SK-MEL-5 (cell line): ENCODE measurements at regions not wholly inside any gene's neighbourhood (a gene's known extent, or its start where the extent isn't known, plus 50 kb on each side); places are given as distances from the start of the nearest gene placed in this dataset.
"Not testable (repeated sequence)": the region's sequence is repeated elsewhere in the genome, so short reads cannot be mapped to it uniquely, and the experiment has no call there.

Source experiments
- DNase-seq: peaks from one replicate; pipeline ENCODE4 v3.0.0-alpha.2; 2016; ENCODE audit warnings: low read depth, low spot score
- in situ Hi-C: cut with HindIII; loops from 2 replicates; pipeline ENCODE4 v1.10.0; 2016; ENCODE audit warnings: low sequenced_read_pairs, high pct_unique_total_duplicates, low pct_unique_long_range_greater_than_20kb

DNA sequence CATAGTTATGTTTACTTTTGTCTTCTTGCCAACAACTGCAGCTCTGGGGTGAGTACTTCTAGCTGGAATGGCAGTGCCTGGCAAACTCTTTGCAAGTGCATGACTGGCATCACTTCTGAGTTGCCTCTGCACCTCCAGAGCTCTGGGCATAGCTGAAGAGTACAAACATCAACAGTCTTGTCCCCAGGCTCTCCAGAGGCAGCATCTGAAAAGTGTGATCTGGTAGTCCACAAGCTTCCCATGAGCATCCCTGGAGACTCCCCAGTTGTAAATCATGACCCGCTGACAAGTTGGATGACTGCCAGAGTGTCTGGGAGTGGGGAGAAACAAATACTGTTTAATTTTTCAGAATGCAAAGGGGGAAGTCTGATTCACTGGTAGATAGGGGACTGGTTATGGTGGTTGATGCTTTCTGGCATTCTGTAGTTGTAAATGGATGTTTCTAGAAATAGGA is 138.9 kb upstream of the CDK13 start:
- in situ Hi-C loops = no loop called here
- peak; percentile 57 for DNase-seq

DNA sequence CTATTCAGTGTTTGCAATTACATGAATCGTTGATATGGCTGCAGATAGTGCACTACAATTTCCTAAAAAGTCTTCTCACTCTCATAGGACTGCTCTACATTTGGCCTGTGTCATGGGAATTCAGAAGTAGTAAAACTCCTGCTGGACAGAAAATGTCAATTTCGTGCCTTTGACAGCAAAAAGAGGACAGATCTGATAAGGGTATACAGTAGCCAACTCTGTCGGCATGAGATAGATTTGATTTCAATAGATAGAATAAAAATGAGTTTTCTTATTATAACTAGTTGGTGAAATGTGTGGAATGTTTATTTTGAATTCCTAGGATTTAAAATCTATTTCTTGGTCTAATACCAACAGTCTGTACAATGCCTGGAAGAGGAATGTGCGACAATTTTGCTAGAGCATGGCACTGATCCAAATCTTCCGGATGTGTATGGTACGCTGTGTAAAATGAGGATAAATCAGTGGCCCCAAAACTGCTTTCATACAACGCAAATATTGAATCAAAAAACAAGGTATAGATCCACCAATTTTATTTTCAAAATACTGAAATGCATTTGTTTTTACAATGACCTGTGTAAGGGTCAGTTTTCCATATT is 133.5 kb upstream of the CDK13 start:
- in situ Hi-C loops = no loop called here
- DNase-seq = no peak

DNA sequence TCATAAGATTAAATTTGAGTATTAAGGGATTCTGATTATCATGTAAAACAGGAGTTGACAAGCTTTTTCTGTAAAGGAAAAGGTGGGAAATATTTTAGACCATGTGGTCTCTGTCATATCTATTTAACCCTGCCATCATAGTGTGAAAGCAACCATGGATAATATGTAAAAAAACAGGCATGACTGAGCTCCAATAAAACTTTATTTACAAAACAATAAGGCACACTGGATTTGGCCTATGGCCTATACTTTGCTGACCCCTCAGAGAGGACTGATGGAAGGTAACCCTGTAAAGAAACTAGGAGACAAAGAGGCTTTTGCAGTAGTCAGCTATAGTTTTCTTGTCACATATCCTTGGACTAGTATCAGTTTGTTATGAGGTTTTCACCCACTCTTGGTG is 130.5 kb upstream of the CDK13 start:
- no peak for DNase-seq
- in situ Hi-C loops = no loop called here

DNA sequence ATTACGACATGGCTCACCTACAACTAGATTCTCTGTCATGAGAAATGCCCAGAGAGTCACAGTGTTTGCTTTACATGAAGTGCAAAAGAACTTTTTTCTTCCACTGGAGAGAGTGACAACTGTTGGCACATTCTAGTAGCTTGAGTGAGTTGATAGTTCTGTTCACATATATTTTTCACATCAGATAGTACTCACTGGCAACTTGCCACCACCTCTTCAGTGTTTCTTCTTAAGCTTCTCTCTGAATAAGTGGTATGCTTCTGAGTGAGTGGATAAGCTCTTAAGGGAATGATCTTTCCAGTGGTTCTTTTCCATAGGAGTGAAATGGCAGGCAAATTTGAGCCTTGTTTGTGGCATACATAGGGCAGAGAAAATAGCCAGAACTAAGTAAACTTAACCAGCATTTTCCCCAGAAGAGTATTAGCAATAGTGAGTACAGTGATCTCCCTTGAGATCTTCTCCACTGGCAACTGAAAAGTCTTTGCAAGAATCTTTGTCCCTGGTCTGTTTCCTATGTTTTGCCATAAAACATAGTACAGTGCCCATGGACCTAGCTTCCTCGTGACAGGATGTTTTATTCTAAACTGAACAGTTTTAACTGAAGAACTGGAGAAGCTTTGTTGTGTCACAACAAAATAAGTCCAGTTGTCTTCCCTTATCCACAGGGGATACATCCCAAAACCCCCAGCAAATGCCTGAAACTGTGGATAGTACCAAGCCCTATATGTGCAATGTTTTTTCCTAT is 125.4 kb upstream of the CDK13 start:
- DNase-seq = peak; percentile 69
- in situ Hi-C loops = no loop called here

DNA sequence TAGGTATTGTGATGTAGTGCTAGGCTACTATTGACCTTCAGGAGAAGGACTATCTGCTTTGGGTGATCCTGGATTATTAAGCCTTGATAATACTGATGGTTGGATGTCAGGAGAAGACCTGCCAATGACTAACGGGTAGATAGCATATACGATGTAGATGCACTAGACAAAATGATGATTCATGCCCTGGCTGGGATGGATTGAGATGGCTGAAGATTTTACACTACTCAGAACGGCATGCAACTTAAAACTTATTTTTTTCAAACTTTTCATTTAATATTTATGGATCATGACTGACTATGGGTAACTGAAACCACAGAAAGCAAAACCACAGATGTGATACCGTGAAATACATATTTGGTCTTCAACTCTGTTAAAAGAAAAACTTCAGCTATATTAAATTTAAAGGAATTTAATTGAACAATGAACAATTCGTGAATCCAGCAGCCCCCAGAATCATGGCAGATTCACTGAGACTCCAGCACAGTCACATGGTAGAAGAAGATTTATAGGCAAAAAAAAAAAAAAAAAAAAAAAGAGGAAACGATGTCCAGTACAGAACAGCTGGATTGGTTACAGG is 124.6 kb upstream of the CDK13 start:
- DNase-seq = no peak
- in situ Hi-C loops = no loop called here

DNA sequence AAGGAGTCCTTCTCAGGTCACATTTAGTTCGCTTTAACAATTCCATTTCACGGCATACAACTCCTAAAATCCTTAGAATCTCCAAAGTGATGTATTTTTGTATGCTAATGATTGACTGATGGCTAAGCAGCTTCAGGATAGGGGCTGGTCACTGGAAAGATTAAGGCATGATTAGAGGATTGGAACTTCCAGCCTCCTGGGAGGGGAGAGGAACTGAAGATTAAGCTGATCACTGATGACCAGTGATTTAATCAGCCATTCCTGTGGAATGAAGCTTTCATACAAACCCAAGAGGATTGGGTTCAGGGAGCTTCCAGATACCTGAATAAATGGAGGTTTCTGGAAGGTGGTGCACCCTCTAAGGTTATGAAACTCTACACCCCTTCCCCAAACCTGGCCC is 123.9 kb upstream of the CDK13 start:
- in situ Hi-C loops = no loop called here
- DNase-seq = no peak

DNA sequence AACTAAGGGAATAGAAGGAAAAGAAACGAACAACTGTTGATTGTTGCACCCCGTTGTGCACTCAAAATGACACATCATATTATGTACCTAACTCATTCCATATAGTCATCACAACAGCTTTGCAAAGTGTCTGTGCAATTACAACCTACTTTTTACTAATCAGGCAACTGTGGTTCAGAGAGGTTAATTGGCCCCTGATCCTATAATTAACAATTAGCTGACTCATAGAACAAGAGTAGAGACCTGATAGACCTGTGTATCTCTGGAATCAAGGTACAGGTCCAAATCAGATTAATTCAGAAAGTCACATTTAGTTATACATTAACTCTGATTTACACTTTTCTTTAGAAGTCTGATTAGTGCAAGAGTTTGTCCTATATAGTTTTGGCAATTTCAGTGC is 122.5 kb upstream of the CDK13 start:
- no peak for DNase-seq
- in situ Hi-C loops = no loop called here

DNA sequence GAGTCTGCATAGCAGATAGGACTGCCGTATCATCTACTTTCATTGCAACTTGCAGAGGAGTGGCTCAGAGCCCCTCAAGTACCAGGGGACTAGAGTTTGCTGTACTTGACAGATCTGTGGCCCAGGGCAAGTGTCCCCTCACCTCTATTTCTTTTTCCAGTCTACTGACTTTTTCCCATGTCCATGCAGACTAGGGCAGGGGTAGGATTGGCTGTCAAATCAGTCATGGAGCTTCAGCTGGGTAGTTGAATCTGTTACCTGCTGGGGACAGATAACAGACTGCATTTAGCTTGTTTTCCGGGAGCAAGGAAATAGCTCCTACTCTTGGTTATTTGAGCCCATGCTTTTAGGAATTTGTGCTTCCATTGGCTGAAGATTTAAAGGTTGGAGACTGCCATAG is 121.0 kb upstream of the CDK13 start:
- no peak for DNase-seq
- in situ Hi-C loops = no loop called here

DNA sequence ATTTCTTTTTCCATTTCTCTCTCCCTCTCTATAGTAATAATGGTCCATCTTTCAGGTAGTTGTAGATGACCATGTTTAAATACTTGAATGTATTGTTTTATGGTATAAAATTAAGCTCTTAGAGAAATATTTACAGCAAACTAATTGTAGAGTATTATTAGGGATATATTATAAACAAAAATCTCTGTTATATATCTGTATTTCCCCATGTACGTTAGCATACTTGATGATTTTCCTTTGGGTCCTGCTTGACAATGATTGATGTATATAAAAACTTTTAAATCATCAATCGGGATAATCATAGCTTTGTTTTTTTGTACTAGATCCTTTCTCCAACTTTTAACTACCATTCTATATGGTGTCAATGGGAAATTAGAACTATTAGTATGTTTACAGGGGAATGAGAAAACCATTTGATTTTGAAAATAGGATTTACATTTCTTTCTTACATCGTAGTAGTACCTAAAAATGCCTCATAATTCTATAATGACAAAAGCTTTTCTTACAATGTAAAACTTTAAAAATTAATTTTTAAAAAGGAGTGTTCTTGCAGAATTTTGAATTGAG is 117.5 kb upstream of the CDK13 start:
- DNase-seq = no peak
- in situ Hi-C loops = no loop called here

DNA sequence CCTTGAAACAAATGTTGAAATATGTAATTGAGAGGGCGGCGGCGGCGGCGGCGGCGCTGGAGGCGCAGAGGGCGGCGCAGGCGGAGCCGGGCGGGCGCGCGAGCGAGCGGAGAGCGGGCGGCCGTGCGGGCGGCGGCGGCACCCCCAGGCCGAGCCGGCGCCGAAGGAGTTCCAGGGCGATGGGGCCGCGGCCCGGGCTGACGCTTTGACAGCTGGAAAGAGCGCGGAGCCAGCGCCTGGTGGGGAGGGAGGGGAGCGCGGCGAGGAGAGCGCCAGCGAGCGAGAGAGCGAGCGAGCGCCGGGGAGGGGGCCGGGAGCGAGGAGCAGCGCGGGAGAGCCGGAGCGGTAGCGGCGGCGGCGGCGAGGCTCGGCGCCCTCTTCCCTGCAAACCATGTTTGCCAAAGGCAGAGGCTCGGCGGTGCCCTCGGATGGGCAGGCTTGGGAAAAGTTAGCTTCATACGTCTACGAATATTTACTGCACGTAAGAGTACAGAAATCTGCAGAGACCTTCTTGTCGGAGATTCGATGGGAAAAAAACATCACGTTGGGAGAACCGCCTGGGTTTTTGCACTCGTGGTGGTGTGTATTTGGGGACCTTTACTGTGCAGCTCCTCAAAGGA is 116.8 kb upstream of the CDK13 start:
- in situ Hi-C loops = not testable (repeated sequence)
- peak; percentile 64 for DNase-seq

DNA sequence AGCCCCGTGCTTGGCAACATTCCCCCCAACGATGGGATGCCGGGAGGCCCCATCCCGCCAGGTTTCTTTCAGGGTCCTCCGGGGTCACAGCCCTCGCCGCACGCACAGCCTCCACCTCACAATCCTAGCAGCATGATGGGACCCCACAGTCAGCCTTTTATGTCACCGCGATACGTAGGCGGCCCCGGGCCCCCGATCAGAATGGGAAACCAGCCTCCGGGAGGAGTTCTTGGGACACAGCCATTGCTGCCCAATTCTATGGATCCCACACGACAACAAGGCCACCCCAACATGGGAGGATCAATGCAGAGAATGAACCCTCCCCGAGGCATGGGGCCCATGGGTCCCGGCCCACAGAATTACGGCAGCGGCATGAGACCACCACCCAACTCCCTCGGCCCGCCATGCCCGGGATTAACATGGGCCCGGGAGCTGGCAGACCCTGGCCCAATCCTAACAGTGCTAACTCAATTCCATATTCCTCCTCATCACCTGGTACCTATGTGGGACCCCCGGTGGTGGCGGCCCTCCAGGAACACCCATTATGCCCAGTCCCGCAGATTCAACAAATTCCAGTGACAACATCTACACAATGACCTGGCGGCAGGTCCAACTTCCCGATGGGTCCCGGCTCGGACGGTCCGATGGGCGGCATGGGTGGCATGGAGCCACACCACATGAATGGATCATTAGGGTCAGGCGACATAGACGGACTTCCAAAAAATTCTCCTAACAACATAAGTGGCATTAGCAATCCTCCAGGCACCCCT is 116.0 kb upstream of the CDK13 start:
- DNase-seq, in situ Hi-C loops: not testable (repeated sequence)

DNA sequence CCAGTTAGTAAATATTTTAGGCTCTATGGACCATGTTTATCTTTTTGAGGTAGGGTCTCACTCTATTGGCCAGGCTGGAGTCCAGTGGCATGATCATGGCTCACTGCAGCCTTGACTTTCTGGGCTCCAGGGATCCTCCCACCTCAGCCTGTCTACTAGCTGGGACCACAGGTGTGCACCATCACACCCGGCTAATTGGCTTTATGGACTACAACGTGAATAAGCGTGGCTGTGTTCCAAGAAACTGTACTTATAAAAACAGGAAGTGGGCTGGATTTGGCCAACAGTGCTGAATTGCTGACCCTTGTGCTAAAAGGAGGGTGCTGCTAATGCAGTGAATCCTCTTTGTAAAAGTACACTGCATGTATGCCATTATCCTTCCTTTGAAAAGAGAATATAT is 111.7 kb upstream of the CDK13 start:
- in situ Hi-C loops = no loop called here
- DNase-seq = no peak

DNA sequence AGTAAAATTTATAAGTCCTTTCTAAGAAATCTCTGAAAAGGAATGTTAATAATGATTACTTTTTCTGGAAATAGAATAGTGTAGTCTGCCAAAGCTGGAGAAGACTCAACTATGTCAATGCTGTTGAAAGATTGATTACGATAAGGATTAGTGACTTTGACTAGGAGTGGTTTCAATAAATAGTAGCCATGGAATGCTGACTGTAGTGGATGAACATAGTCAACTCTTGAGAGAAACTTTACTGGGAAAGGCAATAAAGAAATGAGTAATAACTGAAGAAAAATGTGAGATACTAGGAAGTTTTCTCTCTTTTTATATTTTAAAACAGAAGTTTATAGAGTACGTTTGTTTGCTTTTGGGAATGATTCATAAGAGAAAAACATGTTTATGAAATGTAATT is 105.0 kb upstream of the CDK13 start:
- in situ Hi-C loops = no loop called here
- no peak for DNase-seq

DNA sequence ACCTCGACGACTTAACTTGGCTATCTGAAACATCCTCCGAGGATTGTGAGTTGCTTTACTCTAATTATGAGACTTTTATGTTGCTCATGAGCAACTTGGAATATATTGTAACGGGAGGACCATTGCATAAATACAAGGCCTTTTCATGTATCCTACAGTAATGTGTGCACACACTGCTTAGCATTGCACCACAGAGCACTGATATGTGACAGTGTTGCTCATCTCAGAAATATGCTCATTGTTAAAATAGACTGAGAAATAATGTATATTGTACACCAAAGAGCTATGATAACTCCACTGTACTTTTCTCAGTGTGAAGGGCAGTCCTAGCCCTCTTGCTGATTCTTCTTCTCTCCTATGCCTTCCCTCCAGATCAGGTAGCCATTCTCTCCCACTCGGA is 102.8 kb upstream of the CDK13 start:
- DNase-seq = no peak
- in situ Hi-C loops = no loop called here

DNA sequence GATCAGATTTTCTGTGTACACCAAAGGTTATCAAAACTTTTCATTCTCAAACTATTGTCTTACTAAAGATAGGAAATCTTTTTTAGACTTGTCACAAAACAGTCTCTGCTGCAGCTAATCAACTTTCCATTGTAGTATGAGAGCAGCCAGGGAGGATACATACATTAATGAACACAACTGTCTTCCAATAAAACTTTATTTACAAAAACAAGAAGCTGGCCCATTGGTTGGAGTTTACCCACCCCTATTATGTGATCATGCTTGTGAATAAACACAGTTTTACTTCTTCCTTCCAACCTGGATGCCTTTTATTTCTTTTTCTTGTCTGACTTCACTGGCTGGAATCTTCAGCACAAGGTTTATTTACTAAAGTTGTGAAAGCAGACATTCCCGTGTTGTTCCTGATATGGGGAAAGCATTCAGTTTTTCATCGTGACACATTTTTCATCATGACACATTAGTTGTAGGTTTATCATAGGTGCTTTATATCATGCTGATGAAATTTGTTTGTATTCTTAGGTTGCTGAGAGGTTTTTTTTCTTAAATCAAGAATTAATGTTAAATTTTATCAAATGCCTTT is 98.5 kb upstream of the CDK13 start:
- no peak for DNase-seq

DNA sequence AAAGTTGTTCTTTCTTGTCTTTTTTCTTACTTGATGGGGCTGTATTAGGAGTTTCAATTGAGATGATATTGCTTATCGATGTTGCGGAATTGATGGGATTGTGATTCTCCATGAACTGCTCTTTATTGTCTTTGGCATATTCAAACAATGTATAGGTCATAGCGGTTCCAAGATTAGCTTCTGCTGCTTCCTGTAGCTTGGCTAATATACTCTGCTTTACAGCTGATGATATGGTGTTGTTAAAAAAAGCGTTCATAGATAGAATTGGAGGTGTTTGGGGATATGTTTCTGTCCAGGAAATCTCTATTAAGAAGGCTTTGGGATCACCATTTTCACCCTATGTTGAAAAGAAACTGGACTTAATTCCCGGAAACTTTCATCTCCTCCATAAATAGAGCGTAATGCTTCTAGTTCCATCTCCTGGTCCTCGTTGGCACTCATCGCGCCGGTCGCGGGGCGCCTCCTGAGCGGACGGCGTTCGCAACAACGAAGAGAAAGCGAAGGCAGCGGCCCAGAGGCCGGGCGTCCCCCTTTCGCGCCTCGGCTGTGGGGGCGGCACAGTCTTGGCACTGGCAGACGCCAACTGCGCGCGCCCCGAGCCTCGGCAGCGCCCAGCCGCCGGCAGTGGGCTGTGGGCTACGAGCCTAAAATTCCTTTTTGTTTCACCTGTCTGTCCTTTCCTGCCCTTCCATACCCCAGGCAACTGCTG is 95.3 kb upstream of the CDK13 start:
- DNase-seq, in situ Hi-C loops: not testable (repeated sequence)

More for the DNA sequence above, 98.5 kb upstream of the CDK13 start:
- in situ Hi-C loops = no loop called here

DNA sequence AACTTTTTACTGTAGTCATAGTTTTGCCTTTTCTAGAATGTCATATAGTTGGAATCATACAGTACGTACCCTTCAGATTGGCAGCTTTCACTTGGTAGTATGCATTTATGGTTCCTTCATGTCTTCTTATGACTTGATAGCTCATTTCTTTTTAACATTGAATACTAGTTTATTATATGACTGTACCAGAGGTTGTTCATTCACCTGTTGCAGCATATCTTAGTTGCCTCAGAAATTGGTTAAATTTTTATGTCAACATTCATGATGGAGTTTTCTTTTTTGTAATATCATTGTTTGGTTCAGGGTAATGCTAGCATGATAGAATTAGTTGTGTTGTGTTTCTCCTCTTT is 94.8 kb upstream of the CDK13 start:
- in situ Hi-C loops = no loop called here
- no peak for DNase-seq
